ENCODE measurements at regions not wholly inside any gene's neighbourhood (a gene's known extent, or its start where the extent isn't known, plus 50 kb on each side); places are given as distances from the start of the nearest gene placed in this dataset.

DNA sequence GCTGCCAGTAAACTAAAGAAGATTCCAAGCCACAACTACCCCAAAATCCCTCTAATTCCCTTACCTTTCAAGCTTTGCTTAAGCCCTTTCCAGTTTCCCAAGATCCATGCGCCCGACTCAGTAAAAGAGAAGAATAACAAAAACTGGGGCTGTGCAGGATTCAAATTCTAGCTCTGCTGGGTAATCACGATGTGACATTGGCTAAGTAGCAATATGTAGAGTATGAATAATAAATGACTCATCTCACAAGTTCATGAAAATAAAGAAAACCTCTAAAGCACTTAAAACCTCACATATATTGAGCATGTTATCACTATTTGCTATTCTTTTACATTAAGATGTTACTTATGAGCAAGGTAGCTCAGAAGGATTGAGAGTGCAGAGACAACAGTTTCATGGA is 522.2 kb upstream of the ZNF717 start:
- Histone ChIP-seq H4K20me1 (ENCODE audit: low read depth) (no peaks in the 10 kb centered on the region), H3K4me3 (no peak overlapping the region), H3K27me3 (no peaks in the 10 kb centered on the region), H3K79me2 (ENCODE audit: low read depth) (no peaks in the 10 kb centered on the region), H3K9me3 (ENCODE audit: low read depth) (no peaks in the 10 kb centered on the region), H3K27ac (no peak overlapping the region), H3K4me2 (no peak overlapping the region), H3F3A (ENCODE audit: low read depth) (no peaks in the 10 kb centered on the region), H3K4me1 (no peaks in the 10 kb centered on the region), H3K36me3 (no peaks in the 10 kb centered on the region), H2AFZ (replicated peaks) (no peak overlapping the region), H3K9ac (no peak overlapping the region)
- no peaks in the 10 kb centered on the region for H3K36me3 Mint-ChIP-seq
- TF ChIP-seq, protein P1, sequence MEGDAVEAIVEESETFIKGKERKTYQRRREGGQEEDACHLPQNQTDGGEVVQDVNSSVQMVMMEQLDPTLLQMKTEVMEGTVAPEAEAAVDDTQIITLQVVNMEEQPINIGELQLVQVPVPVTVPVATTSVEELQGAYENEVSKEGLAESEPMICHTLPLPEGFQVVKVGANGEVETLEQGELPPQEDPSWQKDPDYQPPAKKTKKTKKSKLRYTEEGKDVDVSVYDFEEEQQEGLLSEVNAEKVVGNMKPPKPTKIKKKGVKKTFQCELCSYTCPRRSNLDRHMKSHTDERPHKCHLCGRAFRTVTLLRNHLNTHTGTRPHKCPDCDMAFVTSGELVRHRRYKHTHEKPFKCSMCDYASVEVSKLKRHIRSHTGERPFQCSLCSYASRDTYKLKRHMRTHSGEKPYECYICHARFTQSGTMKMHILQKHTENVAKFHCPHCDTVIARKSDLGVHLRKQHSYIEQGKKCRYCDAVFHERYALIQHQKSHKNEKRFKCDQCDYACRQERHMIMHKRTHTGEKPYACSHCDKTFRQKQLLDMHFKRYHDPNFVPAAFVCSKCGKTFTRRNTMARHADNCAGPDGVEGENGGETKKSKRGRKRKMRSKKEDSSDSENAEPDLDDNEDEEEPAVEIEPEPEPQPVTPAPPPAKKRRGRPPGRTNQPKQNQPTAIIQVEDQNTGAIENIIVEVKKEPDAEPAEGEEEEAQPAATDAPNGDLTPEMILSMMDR (IDR thresholded peaks at IDR 0.05) = no peak
- TF ChIP-seq EZH2 (IDR thresholded peaks at IDR 0.05) (no peak), EZH2phosphoT487 (IDR thresholded peaks at IDR 0.05) (no peak)
- H3K4me3 Mint-ChIP-seq = no peak overlapping the region
- no peak for DNase-seq (ENCODE audit: low spot score)
- H3K27me3 Mint-ChIP-seq (ENCODE audit: insufficient read depth, low read depth) = no peaks in the 10 kb centered on the region
- H3K27ac Mint-ChIP-seq = no peak overlapping the region
- H3K4me1 Mint-ChIP-seq = no peaks in the 10 kb centered on the region
- H3K9me3 Mint-ChIP-seq = no peaks in the 10 kb centered on the region

DNA sequence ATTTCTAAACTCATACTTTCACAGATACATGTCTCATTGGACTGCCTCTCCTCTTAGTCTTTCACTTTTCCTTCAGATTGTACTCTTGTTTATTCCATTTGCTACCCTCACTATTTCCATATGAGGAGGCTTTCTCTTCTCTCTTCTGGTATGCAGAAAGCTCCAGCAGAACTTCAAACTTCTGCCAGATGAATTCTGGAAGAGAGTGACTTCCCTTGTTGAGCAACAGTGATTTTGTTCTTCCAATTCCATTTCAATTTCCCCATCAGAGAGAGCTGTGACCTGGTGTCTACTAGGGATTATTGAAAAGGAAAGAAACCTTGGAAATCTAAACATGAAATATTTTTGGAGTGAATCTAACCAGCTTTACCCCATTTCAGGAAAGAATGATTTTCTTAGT is 523.2 kb upstream of the ZNF717 start:
- no peaks in the 10 kb centered on the region for H3K9me3 Mint-ChIP-seq
- H3K4me2 ChIP-seq = no peak overlapping the region

DNA sequence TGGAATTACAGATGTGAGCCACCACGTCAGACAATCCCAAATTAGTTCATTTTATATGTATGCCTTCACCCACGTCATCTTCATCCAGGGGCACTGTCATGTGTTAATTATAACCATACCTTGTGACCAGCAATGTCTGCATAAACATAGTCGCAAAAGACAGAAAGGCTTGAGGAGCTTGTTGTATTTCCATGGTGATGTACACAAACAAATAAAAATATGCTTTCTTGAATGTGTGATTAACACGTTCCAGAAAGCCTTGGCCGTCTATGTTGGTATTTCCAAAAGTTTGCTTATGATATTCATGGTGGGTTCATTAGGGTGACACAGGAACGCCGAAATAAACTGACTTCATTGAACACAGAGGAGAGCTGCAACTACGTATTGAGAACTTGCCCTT is 524.7 kb upstream of the ZNF717 start:
- no peaks in the 10 kb centered on the region for H3K79me2 ChIP-seq (ENCODE audit: low read depth)
- H3K27me3 ChIP-seq = no peaks in the 10 kb centered on the region
- Mint-ChIP-seq H3K27me3 (ENCODE audit: insufficient read depth, low read depth) (no peaks in the 10 kb centered on the region), H3K27ac (no peak overlapping the region), H3K4me1 (no peaks in the 10 kb centered on the region), H3K9me3 (no peaks in the 10 kb centered on the region), H3K36me3 (no peaks in the 10 kb centered on the region), H3K4me3 (no peak overlapping the region)
- TF ChIP-seq EZH2 (IDR thresholded peaks at IDR 0.05) = no peak
- TF ChIP-seq EZH2phosphoT487 (IDR thresholded peaks at IDR 0.05) = no peak
- TF ChIP-seq, protein P1 (IDR thresholded peaks at IDR 0.05) = no peak
- no peaks in the 10 kb centered on the region for H4K20me1 ChIP-seq (ENCODE audit: low read depth)
- no peaks in the 10 kb centered on the region for H3K9me3 ChIP-seq (ENCODE audit: low read depth)
- no peak overlapping the region for H3K27ac ChIP-seq
- no peaks in the 10 kb centered on the region for H3K36me3 ChIP-seq
- H2AFZ ChIP-seq (replicated peaks) = no peak overlapping the region
- H3K4me2 ChIP-seq = no peak overlapping the region
- H3K9ac ChIP-seq = no peak overlapping the region
- no peak for DNase-seq (ENCODE audit: low spot score)
- no peaks in the 10 kb centered on the region for H3F3A ChIP-seq (ENCODE audit: low read depth)
- no peak overlapping the region for H3K4me3 ChIP-seq
- H3K4me1 ChIP-seq = no peaks in the 10 kb centered on the region

More for the DNA sequence above, 523.2 kb upstream of the ZNF717 start:
- Histone ChIP-seq H2AFZ (replicated peaks) (no peak overlapping the region), H3K9ac (no peak overlapping the region), H3K27me3 (no peaks in the 10 kb centered on the region), H3K79me2 (ENCODE audit: low read depth) (no peaks in the 10 kb centered on the region), H3K4me3 (no peak overlapping the region), H3K4me1 (no peaks in the 10 kb centered on the region), H4K20me1 (ENCODE audit: low read depth) (no peaks in the 10 kb centered on the region), H3K27ac (no peak overlapping the region), H3F3A (ENCODE audit: low read depth) (no peaks in the 10 kb centered on the region), H3K36me3 (no peaks in the 10 kb centered on the region), H3K9me3 (ENCODE audit: low read depth) (no peaks in the 10 kb centered on the region)
- DNase-seq (ENCODE audit: low spot score) = no peak
- Mint-ChIP-seq H3K27me3 (ENCODE audit: insufficient read depth, low read depth) (no peaks in the 10 kb centered on the region), H3K4me1 (no peaks in the 10 kb centered on the region), H3K27ac (no peak overlapping the region), H3K36me3 (no peaks in the 10 kb centered on the region), H3K4me3 (no peak overlapping the region)
- TF ChIP-seq EZH2phosphoT487 (IDR thresholded peaks at IDR 0.05) (no peak), EZH2 (IDR thresholded peaks at IDR 0.05) (no peak)
- TF ChIP-seq, protein P1 (IDR thresholded peaks at IDR 0.05) = no peak
